Activated gamma-delta T cell treated with Interleukin-2 at 50 U/mL for 16 hours (primary cell): ENCODE measurements at regions not wholly inside any gene's neighbourhood (a gene's known extent, or its start where the extent isn't known, plus 50 kb on each side); places are given as distances from the start of the nearest gene placed in this dataset.

Source experiments
- DNase-seq: peaks from one replicate; pipeline ENCODE4 v3.0.0-alpha.2; 2020

DNA sequence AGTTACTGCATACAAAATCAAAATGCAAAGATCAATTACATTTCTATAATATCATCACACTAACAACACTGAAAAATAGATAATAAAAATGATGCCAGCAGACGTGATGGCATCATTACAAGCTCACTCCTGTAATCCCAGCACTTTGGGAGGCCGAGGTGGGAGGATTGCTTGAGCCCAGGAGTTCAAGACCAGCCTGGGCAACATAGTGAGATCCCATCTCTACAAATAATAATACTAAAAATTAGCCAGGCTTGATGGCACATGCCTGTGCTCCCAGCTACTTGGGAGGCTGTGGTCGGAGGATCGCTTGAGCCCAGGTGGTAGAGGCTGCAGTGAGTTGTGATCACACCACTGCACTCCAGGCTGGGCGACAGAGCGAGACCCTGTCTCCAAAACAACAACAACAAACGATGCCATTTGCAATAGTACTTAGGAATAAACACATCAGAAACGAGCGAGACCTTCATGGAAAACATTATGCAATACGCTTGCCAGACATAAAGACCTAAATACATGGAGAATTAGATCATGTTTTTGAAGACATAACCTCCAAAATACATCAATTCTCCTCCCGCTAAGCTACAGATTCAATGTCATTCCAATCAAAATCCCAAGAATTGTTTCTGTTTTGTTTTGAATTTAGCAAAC lies 86.6 kb upstream of the ERRFI1 start:
- DNase-seq = no peak

DNA sequence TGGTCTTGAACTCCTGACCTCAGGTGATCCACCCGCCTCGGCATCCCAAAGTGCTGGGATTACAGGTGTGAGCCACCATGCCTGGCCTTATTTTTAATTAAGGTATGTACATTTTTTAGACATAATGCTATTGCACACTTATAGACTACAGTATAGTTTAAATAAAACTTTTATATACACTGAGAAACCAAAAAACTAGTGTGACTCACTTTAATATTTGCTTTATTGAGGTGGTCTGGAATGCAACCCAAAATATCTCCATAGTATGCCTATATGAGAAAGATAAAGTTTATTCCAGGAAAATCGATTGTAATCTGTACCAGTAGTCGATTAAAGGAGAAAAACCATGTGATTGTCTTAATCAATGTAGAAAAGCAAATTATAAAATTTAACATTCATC lies 85.5 kb upstream of the ERRFI1 start:
- DNase-seq = no peak

DNA sequence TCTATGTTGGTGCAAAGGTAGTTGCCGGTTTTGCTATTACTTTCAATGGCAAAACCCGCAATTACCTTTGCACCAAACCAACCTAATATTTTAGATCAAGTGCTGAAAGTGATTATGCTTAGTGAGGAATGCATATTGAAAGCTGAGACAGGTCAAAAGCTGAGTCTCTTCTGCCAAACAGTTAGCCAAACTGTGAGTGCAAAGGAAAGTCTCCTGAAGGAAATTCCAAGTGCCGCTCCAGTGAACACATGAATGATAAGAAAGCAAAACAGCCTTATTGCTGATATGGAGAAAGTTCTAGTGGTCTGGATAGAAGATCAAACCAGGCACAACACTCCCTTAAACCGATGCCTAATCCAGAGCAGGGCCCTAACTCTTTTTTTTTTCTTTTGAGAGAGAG lies 83.1 kb upstream of the ERRFI1 start:
- DNase-seq = no peak

DNA sequence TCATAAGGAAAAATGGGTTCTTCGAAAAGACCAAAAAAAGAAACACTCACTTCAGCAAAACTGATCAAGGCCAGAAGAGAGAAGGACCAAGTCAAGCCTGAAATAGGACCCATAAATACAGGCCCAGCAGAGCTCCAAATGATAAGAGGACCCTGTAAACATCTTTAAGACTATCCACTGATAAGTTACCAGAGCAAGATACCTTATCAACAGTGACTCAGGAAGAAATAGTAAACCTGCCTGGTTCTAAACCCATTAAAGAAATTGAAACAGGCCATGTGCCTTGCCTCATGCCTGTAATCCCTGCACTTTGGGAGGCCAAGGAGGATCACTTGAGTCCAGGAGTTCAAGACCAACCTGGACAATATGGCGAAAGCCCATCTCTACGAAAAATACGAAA lies 81.8 kb upstream of the ERRFI1 start:
- no peak for DNase-seq

DNA sequence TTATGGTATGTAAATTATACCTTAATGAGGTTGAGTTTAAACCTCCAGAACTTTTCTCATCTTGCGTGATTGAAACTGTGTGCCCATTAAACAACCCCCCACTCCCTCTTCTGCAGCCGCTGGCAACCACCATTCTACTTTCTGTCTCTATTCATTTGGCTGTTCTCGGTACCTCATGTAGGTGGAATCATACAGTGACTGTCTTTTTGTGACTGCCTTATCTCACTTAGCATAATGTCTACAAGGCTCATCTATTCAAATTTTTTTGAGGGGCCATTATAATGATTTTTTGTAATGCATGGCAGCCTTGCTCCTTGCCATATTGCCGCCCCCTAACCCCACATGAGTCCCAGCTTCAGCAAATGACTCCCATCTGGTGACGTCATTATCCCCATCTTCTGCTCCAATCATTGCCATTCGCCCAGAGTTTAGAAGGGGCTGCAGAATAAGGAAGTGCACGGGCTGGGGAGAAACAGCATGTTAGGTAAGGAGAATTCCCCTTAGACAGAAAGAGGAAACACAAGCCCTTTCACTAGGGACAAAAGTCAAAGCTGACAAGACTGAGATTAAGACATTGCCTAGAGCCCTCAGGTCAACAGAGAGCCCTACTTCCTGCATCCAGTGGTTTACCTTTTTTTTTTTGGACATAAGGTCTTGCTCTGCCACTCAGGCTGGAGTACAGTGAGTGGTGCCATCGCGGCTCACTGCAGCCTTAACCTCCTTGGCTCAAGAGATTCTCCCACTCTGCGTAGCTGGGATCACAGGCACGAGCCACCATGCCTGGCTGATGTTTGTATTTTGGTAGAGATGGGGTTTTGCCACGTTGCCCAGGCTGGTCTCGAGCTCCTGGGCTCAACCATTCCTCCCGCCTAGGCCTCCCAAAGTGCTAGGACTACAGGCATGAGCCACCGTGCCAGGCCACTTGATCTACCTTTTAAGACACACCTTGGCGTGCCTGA lies 78.4 kb upstream of the ERRFI1 start:
- DNase-seq = no peak

DNA sequence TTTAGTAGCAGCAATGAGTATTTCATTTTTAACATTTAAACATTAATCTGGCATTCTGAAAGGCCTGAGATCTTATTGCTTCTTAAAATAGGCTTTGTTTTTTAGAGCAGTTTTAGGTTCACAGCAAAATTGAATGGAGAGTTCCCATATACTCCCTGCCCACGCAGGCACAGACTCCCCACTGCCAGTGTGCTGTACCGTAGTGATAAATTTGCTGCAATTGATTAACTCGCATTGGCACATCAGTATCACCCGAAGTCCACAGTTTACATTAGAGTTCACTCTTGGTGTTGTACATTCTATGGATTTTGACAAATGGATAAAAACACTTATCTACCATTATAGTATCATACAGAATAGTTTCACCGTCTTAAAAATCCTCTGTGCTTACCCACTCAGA lies 71.8 kb upstream of the ERRFI1 start:
- no peak for DNase-seq

DNA sequence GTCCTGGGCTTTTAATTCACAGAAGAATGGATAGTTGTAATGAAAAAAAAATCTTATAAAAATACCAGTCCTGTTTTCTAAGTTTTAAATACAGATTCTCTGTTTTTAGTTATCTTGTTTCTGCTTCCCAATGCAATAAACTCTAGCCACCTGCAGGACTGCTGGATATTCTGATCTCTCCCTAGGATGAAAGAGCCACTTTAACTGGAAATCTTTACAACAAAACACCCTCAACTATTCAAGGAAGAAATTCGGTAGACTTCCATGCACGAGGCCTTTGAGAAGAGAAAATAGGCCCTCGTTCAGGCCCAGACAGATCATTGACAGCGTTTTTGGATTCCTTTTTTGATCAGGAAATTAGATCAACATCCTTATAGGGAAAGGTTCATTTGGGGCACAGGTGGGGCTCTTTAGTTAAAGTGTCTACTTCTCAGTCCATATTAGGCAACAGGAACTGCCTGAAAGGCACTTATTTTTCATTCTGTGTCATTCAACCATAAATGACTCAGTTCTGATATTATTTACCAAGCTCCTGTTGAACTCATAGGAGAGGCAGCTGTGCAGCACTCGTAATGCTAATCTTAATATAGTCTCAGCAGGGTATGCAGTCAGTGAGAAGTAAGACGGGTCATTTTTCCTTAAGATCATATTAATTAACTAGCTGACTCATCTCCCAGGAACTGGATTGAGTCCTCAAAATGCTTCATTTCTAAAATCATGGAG lies 71.1 kb upstream of the ERRFI1 start:
- DNase-seq = no peak

DNA sequence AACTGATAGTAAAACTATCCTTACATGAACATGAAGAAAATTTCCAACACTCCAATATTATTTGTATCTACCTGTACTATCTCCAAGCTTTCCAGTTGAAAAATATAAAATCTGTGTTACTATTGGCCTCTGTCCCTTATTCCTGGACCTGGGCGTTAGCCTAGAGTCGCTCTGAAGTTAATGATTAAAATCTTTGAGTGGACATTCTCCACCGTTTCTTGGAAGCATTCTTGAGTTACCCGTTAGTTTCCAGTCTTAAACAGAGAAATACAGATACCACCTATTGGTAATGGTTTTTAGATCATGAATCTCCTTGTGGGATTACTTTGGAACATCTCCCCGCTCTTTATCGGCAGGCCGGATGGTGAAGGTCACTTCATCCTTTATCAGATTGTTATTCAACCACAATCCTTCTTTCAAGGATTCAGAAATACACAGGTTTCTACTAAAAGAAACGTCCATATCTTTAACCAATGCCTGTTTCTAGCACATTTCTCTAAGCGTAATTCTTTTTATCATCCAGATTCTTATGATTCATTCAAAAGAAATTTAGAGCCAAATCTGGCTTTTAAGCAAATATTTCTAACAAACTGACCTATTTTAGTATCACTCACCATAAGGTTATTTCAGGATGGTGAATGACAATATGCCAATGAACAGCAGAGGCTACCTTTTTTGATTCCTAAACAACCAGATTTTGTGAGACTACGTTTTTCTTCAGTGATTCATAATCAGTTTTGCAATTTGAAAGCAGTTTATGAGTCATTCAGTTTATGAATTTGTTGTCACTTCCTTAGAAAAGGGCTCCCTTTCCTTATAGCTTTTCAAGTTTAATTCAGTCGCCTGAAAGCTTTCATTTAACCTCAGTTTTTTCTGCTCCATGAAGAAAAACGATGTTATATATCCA lies 70.2 kb upstream of the ERRFI1 start:
- DNase-seq = no peak

DNA sequence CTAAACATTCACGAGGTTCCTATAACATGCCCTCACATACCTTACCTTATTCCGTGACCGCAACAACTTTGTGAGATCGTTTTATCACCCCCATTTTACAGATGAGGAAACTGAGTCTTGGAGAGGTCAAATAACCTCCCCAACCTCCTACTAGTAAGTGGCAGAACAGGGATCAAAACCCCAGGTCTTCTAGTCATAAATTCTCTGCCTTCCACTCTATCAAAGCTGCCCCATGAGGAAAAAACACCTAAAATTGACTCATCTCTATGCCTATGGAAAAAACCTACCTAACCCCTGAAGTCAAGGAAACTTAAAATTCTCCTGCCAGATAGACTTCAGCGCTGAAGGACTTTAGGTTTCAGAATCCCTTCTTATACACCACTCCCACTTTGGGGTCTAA lies 69.5 kb upstream of the ERRFI1 start:
- DNase-seq = no peak

DNA sequence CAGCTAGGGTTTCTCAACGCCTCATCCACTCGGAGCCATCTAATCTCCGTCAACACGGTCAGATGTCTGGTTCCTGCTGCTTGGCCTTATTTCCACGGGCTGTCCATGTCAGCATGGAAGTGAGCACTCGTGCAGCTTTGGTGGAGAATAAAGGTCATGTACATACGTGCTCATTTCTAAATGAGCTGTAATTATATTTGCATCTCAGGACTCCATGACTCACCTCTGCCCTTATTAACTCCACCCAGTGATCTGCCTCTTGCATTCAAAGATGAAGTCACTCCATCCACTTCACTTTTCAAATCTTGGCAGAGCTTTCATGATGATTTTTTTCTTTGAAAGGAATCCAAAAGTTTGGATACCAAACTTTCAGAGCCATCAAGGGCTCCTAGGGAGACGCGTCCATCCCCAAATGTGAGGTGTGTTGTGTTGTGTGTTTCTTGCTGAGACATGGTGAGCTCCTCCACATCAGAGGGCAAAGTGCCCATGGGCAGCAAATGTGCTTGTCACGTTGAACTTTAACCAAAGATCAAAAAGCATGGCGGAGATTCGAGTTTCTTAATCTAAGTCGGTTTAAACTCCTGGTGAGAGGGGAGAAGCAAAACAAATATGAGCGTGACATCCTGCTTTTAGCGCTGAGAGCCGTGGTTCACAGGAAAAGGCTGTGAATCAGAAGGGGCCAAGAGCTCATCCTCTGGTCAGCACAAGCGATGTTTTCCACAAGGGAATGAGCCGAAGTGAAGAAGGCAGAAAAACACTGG lies 68.6 kb upstream of the ERRFI1 start:
- no peak for DNase-seq

DNA sequence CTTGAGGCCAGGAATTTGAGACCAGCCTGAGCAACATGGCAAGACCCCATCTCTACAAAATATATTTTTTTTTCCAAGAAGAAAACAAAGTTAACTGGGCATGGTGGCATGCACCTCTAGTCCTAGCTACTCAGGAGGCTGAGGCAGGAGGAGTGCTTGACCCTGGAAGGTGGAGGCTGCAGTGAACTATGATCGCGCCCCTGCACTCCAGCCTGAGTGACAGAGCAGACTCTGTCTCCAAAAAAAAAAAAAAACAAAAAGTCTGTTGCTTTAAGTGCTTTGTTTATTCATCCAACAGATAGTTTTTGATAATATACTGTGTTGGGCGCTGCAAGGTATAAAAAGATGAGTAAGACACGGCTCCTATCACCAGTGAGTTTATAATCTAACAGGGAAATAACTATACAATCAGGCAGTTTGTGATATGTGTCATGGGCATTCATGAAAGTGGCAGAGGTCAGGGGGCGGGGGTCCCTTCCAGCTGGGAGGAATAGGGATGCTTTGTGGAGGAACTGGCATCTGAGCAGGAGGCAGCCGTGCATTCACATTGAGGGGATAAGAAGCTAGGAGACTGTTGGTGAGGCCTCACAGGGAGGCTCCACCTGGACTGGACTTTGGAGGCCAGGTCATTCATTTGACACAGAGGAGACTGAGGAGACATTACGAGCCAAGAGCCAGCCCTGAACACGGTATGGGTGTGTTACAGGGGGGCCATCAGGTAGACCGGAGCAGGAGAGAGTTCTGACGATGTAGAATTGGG lies 67.3 kb upstream of the ERRFI1 start:
- no peak for DNase-seq

DNA sequence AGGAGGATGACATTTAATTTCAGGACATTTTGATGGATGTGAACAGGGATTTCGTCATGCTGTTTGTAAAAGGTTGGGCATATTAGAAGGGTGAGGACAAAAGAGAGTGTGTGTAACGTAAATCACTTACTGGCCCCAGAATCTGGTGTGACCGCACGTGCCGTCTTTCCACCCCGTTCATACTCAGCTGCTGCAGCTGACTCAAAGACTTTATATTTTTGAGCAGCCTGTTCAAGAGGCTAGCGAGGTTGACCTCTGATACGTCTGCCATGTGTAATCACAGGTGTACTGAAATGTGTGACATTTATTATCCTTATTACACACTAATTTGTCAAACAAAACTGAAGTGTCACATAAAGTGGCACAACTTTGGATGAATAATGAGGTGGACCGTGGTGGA lies 66.5 kb upstream of the ERRFI1 start:
- no peak for DNase-seq

DNA sequence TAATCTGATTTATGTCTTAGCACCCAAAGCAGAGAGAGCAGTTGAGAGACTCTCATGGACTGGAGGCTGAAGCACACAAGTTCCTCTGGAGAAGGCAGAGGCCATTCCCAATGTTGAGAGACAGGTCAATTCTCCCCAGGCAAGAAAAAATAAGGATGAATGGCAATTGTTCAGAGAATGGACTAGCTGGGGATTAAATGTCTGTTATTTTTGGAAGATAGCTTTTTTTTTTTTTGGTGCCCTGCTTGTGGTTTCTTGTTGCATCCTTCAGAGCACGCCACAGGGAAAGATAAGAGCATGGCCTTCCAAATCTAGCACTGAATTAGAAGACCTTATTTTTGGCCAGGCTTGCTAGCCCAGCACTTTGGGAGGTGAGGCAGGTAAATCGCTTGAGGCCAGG lies 65.6 kb upstream of the ERRFI1 start:
- no peak for DNase-seq

DNA sequence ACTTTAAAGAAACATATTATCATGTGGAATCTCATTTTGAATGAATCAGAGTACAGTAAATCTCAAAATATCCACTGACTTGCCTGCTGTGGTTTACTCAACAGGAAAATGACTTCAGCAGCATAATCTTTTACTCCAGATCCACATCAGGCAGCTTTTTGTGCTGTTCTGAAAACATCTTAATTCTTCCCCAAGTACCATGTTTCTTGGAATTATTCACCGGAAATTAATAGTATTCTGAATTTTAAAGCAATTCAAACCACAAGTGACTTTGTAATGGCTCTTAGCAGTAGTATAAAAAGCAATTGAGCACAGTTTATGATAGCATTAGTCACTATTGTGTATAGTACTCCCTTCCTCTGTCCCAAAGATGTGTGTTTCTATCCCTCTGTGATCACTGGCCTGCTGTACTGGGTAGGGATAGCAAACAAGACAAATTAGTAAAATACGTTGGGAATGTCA lies 64.2 kb upstream of the ERRFI1 start:
- no peak for DNase-seq

DNA sequence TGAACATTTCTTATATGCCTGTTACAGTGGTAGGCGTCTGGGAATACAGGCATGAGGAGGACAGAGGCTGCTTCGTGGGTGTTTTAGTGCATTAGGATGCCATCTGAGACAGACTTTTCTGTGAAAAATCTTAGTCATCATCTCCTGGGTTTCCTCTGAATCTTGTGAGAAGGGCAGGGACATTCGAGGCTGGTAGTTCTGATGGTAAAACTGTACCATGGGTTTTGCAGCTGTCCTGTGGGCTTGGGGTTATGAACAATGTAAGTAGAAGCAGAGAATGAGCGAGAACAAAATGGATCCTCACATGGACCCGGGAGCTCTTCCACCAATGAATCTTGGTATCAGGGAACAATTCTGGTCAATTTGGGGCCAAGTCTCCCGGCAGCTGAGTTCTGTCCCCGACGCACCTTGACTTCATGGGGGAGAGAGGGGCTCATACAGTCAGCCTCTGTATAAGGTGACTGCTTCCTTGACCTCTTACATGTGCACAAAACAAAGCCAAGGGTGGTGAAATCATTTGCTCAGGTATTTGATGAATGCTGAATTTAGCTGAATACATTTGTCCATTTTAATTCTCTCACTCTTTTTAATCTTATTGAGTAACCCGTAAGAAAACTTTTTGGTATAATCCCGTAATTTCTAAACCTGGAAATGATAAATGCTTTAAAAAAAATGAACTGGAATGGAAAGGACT lies 63.6 kb upstream of the ERRFI1 start:
- no peak for DNase-seq

DNA sequence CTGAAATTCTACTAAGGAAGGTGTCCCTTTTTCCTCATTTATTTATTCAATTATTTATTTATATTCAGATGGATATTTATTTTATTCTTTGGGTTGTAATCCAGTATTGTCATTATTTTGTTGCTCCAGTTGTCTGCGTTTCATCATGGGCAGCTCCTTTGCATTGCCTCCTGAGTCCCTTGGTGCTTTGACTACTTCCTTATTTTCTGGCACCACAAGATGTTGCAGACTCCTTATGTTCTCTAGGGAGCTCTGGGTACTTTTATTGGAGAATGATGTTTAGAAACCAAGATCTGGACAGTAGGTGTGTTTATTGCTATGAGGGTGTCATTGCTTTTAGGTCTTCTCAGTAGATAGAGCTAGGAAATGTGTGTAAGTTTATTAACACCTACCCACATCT lies 59.9 kb upstream of the ERRFI1 start:
- DNase-seq = no peak

DNA sequence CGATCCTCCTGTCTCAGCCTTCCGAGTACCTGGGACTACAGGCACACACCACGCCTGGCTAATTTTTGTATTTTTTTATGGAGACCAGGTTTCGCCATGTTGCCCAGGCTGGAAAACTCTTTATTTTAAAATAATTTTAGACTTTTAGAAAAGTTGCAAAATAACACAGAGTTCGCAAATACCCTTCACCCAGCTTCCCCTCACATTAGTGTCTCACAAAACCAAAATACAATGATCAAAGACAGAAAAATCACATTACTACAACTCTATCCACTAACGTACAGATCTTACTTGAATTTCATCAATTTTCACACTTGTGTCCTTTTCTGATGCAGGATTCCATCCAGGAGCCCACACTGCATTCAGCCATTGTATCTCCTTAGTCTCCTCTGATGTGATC lies 58.8 kb upstream of the ERRFI1 start:
- no peak for DNase-seq

DNA sequence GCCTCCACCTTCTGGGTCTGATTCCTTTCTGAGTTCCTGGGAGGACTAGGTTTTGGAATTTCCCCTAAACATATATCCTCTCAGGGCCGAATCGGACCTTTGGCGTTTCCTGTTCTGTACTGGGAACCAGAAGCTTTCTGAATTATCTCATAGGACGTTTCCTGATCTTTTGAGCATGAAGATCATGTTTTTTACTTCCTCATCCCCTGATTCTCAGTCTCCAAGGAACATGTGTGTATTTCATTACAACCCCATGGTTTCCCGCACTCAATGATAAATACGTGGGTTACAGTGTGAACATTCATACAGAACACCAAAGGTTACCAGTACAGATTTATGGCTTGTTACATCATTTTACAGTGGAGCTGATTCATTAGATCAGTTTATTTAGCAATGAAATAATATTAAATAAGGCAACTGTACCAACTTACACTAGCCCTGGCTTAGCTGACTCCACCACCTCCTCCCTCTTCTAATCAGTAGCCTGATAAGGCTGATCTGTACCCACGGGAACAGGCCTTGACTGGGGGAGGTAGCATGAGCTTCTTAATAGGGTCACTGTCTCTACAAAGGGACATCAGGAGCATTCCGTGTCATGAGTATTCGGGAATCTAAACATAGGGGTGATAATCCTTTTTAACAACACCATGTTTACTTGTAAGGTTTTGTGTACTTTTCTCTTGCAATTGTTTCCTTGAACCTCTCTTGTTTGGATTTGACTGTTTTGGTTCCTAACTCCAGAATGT lies 57.8 kb upstream of the ERRFI1 start:
- DNase-seq = no peak

DNA sequence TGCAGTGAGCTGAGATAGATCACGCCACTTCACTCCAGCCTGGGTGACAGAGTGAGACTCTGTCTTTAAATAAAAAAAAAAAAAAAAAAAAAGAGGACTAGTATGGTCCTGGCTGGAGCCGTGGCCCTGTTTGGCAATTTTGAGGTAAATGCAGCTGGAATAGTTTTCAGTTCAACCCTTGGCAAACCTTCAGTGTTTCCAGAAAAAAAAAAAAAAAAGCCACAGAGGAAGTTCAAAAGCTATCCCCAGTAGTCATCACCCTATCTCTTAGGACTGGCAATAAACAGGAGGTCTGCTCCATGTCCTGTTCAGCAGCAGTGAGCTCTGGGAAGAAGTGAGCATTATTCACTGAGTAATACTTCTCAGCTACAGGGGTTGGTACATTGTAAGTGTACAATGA lies 56.8 kb upstream of the ERRFI1 start:
- no peak for DNase-seq
